GM18873 (cell line): ENCODE measurements at regions not wholly inside any gene's neighbourhood (a gene's known extent, or its start where the extent isn't known, plus 50 kb on each side); places are given as distances from the start of the nearest gene placed in this dataset.

ENCODE experiments used
- ATAC-seq: cut with Tn5 transposase; IDR thresholded peaks from one replicate; pipeline ENCODE4 v1.9.1; 2021; ENCODE audit warnings: mild to moderate bottlenecking, moderate library complexity, moderate number of reproducible peaks; ENCODE audit not compliant: unreplicated experiment, low FRiP score

GRCh38 chr10:119996944-119997343 lies 104.4 kb downstream of the SEC23IP start:
- ATAC-seq = no peak

- no peak for ATAC-seq
These were observed 104.9 kb downstream of the SEC23IP start for GRCh38 chr10:119997429-119997828.

GRCh38 chr10:120002785-120003184 lies 110.3 kb downstream of the SEC23IP start:
- ATAC-seq = no peak

- ATAC-seq = no peak
These were observed 113.0 kb downstream of the SEC23IP start for GRCh38 chr10:120005207-120006201.

- no peak for ATAC-seq
These were observed 114.7 kb downstream of the SEC23IP start for GRCh38 chr10:120007261-120007660.

GRCh38 chr10:120011359-120012130 lies 119.0 kb downstream of the SEC23IP start:
- no peak for ATAC-seq

- no peak for ATAC-seq
These were observed 119.5 kb downstream of the SEC23IP start for GRCh38 chr10:120012131-120012400.

- ATAC-seq = no peak
These were observed 120.0 kb downstream of the SEC23IP start for GRCh38 chr10:120012566-120012965.

GRCh38 chr10:120014031-120014430 lies 121.5 kb downstream of the SEC23IP start:
- ATAC-seq = no peak

- no peak for ATAC-seq
These were observed 122.5 kb downstream of the SEC23IP start for GRCh38 chr10:120015064-120015463.

- ATAC-seq = no peak
These were observed 124.4 kb downstream of the SEC23IP start for GRCh38 chr10:120016906-120017305.

- no peak for ATAC-seq
These were observed 125.3 kb downstream of the SEC23IP start for GRCh38 chr10:120017733-120018417.

- no peak for ATAC-seq
These were observed 126.2 kb downstream of the SEC23IP start for GRCh38 chr10:120018695-120019094.

GRCh38 chr10:120019568-120019967 lies 127.0 kb downstream of the SEC23IP start:
- no peak for ATAC-seq

GRCh38 chr10:120022357-120022756 lies 129.8 kb downstream of the SEC23IP start:
- ATAC-seq = no peak

- ATAC-seq = no peak
These were observed 141.7 kb downstream of the SEC23IP start for GRCh38 chr10:120034236-120034635.

- no peak for ATAC-seq
These were observed 146.5 kb downstream of the SEC23IP start for GRCh38 chr10:120039046-120039445.

- ATAC-seq = no peak
These were observed 147.3 kb downstream of the SEC23IP start for GRCh38 chr10:120039826-120040225.

GRCh38 chr10:120041807-120042559 lies 149.5 kb downstream of the SEC23IP start:
- no peak for ATAC-seq

GRCh38 chr10:120042705-120043104 lies 150.2 kb downstream of the SEC23IP start:
- ATAC-seq = no peak
